CD1c-positive myeloid dendritic cell (primary cell): ENCODE measurements at regions not wholly inside any gene's neighbourhood (a gene's known extent, or its start where the extent isn't known, plus 50 kb on each side); places are given as distances from the start of the nearest gene placed in this dataset.
"Not testable (repeated sequence)": the region's sequence is repeated elsewhere in the genome, so short reads cannot be mapped to it uniquely, and the experiment has no call there.

ENCODE experiments used
- DNase-seq: peaks from one replicate; pipeline ENCODE4 v3.0.0-alpha.2; 2016; ENCODE audit errors: extremely low spot score

DNA sequence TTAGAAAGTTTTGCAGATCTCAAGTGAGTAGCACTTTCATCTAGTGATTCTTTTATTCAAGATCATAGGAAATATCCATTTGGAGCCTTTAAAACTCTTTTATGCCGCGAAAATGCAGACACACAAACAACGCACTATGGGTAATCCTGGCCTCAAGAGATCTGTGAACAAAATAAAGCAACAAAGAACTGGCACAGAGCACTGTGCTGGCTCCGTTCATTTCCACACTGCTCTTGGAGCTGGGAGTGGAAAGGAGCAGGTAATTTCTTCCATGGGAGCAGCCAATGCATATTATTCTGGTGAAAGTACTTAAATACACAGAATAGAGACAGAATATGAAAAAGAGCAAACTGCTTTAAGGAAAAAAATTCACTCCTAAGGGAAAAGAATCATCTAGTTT, 172.7 kb upstream of the FRG1 start:
- DNase-seq, result no peak

- no peak for DNase-seq
Observed at GRCh38 chr4:189769131-189769530, 171.5 kb upstream of the FRG1 start.

DNA sequence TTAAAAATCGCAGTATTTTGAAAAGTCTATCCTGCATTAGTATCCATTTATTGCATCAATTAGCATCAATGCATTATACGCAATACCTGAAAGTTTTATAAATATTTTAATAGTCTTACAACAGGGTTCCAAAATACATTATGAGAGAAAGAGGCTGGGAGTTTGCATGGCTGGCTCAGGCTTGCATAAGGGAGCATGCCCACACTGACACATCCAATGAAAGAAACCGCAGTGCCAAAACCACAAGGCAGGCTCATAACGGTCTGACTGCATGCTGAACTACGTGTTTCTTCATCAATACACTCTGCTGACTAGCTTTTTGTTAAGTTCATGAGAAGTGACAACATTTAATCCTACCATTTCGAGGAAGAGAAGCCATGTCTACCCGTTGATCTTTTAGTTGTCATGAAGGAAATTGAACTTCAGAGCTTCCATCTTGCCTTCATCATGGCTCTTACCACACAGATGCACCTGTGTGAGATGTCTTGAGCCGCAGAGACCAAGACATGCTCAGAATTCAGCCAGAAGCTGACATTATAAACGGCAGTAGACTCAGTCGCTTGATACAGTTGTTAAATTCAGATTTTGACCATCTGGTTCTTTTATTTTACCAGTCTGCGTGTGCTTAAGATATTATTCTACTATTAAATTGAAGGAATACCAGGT, 168.8 kb upstream of the FRG1 start:
- DNase-seq, result no peak

- DNase-seq, result no peak
Observed at GRCh38 chr4:189773909-189774308, 166.8 kb upstream of the FRG1 start.

DNA sequence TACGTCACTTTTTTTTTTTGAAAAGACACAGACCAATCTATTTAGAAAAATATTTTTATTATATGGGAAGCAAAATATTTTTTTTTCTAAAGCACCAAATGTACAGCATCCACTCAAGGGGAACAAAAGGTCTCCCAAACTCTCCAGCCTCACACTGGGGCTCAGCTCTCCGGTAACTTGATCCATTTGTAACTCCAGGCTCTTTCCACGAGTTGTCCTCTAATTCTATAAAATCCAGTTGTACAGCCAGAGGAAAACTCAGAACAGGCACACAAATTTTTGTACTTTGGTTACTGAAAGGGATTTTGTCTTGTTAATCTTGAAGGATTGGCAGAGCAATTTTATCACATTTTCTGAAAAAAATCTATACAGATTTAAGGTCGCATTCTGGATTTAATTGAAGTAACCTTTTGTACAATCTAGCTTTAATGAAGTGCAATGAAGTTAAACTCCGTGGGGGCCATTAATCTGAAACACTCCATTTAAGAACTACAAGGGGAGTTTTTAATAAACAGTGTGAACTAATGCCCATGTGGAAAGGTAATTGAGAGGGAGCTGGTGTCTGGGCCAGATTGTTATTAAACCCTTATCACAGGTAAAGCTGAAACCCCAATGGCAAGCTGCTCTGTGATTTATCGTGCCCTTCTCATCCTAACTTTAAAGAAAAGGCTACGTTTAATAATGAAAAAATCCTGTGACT, 161.2 kb upstream of the FRG1 start:
- no peak for DNase-seq

DNA sequence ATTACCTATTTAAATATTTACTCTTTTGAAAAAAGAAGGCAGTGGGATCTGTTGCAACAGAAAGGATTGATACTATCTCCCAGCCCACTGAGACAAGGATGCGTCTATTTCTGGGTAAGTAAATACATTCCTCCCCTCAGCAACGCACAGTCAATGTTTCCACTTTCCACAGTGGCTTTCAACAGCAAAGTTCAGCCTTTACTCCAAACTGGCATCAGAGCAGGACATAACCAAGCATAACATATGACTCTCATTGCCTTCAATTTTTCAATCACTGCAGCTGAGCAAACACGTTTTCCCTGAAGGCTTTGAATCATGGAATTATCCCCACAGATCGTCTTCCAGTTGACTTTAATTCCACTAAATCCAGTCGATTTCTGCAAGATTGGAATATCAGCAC, 160.3 kb upstream of the FRG1 start:
- DNase-seq, result no peak

DNA sequence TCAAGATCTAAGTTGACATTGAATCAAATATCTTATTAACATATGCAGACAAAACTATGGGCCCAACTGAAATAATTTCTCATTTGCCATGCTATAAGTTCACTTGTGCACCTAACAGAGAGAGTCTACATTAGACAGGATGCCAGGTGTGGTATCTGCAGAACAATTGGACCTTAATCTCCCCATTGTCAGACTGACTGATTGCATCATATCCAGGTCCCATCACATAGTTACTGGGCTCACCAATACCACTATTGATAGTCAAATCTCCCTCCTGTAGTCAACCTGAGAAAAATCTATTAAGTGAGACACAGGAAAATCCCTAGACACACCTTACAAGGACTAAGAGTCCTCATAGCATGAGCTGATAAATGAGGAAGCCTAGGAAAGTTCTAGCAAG, 156.0 kb upstream of the FRG1 start:
- DNase-seq, result no peak

DNA sequence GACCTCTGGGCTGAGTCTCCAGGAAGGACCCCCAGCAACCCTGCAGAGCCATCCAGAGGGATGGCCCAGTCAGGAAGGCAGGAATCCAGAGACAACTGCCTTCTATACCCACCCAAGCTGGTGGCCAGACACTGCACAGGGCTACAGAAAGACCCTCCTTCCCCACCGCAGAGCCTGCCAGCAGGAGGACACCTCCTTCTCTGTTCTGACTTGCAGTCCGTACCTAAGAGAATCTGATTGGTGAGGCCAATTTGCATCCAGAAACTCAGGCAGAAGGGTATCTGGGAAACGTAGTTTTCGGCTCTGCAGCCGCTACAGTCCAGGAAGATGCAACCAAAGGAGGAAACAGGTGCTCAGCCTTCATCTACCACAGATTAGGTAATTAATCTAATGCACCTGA, 155.4 kb upstream of the FRG1 start:
- no peak for DNase-seq

DNA sequence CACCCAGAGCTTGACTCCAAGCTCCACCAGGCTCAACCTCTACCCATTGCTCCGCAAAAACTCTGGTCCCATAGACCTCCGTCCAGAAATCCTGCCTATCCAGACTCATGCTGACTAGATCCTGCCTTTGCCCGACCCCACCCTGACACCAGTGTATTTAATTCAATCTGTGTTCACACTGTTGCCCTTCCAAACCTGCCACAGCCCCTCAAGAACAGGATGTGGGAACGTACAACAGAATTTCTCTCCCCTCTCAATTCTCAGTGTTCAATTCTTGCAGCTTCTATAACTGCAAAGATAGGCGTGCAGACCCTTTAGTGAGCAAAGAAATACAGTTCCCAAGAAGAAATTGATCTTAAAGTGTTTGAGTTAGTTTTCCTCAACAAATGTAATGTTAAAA, 154.2 kb upstream of the FRG1 start:
- DNase-seq, result no peak

DNA sequence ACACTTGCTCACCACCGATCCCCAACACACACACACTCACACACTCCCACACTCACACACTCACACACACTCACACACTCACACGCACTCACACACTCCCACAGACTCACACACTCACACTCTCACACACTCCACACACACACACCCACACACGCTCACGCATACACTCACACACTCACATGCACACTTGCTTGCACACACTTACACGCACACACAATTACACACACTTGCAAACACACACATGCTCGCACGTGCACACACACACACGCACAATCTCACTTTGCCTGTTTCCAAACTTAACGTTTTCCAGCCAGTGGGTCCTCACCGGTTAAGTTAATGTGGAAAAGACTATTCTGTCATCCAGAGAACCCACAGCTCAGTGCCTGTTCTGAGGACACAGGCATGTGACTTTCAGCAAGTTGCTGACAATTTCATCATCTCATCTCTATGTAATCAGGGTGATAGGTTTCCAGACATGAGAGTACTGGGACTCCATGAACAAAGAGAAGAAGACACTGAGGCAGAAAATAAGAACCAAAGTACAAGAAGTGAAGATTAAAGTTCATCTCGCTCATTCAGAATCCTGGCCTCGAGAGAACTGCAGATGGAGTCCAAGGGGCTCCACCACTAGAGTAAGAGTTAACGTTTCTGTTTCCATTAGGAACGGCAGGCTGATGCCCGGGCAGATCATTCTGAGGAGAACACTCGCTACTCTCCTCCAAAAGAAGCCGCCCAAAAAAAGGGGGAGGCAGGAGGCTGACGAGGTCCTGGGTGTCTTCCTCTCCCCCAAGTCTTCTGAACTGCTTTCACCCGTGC, 153.2 kb upstream of the FRG1 start:
- DNase-seq, result no peak

DNA sequence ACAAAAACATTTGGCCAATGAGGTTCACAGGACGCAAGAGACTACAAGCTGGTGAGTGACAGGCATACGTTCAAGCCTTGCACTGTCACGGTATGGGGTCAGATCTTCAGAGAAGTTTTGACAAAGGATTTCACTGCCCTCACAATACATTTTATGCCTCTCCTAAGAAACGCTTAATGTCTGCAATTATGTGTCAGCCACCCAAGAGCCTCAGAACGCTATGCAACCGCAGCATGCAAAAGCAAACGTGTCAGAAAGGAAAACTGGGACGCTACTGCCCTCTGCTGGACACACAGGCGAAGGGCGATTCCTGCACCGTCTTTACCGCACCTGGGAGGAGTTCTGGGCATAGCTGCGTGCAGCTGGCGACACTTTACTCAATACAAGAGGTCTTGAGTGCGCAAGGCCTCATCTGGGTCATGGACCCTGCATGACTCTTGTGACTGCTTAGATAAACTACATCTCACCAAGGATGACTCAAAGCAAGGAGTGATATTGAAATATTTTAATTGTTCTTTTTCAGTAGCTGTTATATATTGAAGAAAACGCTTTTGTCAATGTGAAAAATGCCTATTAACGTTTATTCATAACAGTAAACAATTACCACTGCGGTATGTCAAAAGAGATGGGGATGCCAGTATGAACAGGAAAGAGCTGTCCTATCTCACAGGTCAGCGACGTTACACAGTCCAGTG, 147.6 kb upstream of the FRG1 start:
- DNase-seq, result peak; percentile 69

DNA sequence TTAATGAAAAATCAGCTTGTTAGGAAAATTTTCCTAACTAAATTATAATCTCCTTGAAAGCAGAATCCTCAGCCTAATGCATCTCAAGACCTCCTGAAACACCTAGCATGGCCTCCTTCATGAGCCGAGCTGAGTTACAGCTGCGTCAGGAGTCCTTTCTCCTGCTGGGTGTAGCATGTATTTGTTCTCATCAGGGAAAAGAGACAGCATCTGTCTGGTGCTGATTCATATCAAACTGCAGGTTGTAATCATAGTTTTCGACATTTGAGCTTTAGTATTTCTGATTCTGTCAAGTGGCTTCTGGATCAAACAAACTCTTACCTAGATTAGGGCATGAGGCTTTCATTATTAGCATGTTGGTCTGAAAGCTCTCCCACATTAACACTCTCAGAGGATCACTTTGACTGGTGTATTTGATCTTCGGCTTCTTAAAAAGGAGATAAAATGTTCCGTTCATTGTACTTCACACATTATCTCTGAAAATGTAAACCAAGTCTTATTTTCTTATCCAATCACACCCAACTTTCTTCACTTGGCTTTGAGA, 140.1 kb upstream of the FRG1 start:
- no peak for DNase-seq

DNA sequence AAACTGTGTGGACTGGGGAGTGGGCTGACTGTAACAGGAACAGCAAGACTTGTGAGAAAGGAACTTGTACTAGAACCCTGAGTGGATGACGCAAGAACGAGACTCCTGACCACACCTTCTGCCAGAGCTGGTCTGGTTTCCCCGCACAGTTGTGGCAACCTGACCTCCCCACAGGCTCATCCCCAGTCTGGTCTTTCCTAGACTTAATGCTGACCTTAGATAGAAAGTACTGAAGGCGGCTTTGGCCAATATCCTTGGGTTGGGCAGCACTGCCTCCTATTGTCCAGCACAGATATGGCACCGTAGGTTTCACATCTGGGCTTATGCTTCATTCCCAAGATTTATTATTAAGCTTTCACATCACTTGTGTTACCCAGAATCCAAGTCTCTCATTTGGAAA, 137.8 kb upstream of the FRG1 start:
- no peak for DNase-seq

DNA sequence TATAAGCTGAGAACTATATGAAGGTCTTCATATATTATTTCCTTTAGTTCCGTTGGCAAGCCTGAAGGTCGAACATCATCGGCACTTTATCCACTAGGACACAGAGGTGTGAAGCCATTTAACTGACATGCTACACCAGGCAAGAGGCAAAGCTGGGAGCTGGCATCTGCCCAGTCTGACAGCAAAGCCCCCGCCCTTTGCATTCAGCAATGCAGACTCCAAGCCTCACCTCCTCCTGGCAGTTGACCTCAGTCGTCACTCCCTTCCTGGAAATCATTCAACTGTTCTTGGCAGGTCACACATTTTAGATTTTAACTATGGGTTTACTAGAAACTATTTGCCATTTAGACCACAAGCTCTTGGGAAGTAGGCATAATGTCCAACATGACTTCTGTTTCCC, 135.8 kb upstream of the FRG1 start:
- no peak for DNase-seq

- no peak for DNase-seq
Observed at GRCh38 chr4:189806506-189806905, 134.2 kb upstream of the FRG1 start.

GRCh38 chr4:189807031-189807430, 133.6 kb upstream of the FRG1 start:
- DNase-seq, result no peak

GRCh38 chr4:189809241-189809735, 131.4 kb upstream of the FRG1 start:
- DNase-seq, result no peak

DNA sequence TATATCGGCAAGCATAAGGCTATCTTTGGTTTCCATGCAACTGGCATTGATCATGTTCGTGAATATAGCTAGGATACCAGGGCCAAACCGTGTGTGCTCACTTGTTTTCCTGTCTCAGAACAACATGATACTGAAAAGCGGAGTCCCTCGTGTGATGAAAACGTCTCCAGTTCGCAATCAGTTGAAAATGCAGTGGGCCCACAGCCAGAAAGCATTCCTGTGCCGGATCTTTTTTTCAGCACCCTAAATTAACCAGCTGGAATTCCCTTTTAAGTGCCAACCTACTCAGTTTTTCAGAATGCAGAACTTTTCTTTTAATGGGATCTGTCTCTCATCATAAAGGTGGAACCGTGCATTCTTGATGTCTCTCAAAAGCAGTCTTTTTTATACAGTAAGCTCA, 130.8 kb upstream of the FRG1 start:
- DNase-seq, result no peak

DNA sequence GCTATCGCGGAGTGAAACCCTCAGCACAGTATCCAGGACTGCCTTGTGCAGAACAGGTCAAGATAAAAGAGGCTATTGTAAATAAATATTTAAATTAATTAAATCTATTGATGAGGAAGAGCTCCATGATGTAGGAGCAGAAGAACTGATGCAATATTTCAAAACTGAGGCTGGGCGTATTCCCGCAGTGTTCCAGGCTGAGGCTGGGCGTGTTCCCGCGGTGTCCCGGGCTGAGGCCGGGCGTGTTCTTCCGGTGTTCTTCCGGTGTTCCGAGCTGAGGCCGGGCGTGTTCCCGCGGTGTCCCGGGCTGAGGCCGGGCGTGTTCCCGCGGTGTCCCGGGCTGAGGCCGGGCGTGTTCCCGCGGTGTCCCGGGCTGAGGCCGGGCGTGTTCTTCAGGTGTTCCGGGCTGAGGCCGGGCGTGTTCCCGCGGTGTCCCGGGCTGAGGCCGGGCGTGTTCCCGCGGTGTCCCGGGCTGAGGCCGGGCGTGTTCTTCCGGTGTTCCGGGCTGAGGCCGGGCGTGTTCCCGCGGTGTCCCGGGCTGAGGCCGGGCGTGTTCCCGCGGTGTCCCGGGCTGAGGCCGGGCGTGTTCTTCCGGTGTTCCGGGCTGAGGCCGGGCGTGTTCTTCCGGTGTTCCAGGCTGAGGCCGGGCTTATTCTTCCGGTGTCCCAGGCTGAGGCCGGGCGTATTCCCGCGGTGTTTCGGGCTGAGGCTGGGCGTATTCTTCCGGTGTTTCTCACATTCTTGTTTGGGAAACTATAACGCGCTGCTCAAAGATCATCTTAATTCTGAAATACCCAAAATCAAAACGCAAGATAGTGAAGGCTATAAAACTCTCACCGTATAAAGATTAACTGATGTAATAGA, 130.1 kb upstream of the FRG1 start:
- DNase-seq, result not testable (repeated sequence)

GRCh38 chr4:189815404-189816192, 125.1 kb upstream of the FRG1 start:
- DNase-seq, result no peak
